ENCODE measurements at regions not wholly inside any gene's neighbourhood (a gene's known extent, or its start where the extent isn't known, plus 50 kb on each side); places are given as distances from the start of the nearest gene placed in this dataset.
"Not testable (repeated sequence)": the region's sequence is repeated elsewhere in the genome, so short reads cannot be mapped to it uniquely, and the experiment has no call there.

GRCh38 chr14:44788612-44789011 lies 173.1 kb downstream of the KLHL28 start:
- FAIRE-seq, result no peak
- DNase-seq (ENCODE audit: low spot score), result no peak

- DNase-seq (ENCODE audit: low spot score) (no peak), FAIRE-seq (no peak)
These were observed 176.7 kb downstream of the KLHL28 start for GRCh38 chr14:44785096-44785495.

- DNase-seq (ENCODE audit: low spot score) (no peak), FAIRE-seq (no peak)
These were observed 177.8 kb downstream of the KLHL28 start for GRCh38 chr14:44783901-44784300.

GRCh38 chr14:44782775-44783238 lies 178.9 kb downstream of the KLHL28 start:
- DNase-seq (ENCODE audit: low spot score), result peak; percentile 46
- peak; percentile 74 for FAIRE-seq

GRCh38 chr14:44780989-44781388 lies 180.8 kb downstream of the KLHL28 start:
- FAIRE-seq (no peak), DNase-seq (ENCODE audit: low spot score) (no peak)

- FAIRE-seq (no peak), DNase-seq (ENCODE audit: low spot score) (peak; percentile 23)
These were observed 183.1 kb downstream of the KLHL28 start for GRCh38 chr14:44778604-44779003.

GRCh38 chr14:44777584-44777983 lies 184.2 kb downstream of the KLHL28 start:
- DNase-seq (ENCODE audit: low spot score), result no peak
- no peak for FAIRE-seq

- DNase-seq (ENCODE audit: low spot score) (no peak), FAIRE-seq (no peak)
These were observed 186.5 kb downstream of the KLHL28 start for GRCh38 chr14:44775248-44775647.

- DNase-seq (ENCODE audit: low spot score), result no peak
- no peak for FAIRE-seq
These were observed 187.4 kb downstream of the KLHL28 start for GRCh38 chr14:44774396-44774795.

GRCh38 chr14:44771496-44771895 lies 190.3 kb downstream of the KLHL28 start:
- FAIRE-seq, result no peak
- no peak for DNase-seq (ENCODE audit: low spot score)

- FAIRE-seq (no peak), DNase-seq (ENCODE audit: low spot score) (no peak)
These were observed 191.5 kb downstream of the KLHL28 start for GRCh38 chr14:44770201-44770600.

- no peak for FAIRE-seq
- DNase-seq (ENCODE audit: low spot score), result no peak
These were observed 192.8 kb downstream of the KLHL28 start for GRCh38 chr14:44768935-44769334.

GRCh38 chr14:44767646-44768173 lies 194.0 kb downstream of the KLHL28 start:
- DNase-seq (ENCODE audit: low spot score) (no peak), FAIRE-seq (no peak)

- DNase-seq (ENCODE audit: low spot score) (no peak), FAIRE-seq (no peak)
These were observed 195.5 kb downstream of the KLHL28 start for GRCh38 chr14:44766285-44766684.

- FAIRE-seq (no peak), DNase-seq (ENCODE audit: low spot score) (no peak)
These were observed 198.4 kb downstream of the KLHL28 start for GRCh38 chr14:44763356-44763755.

- DNase-seq (ENCODE audit: low spot score), result no peak
- no peak for FAIRE-seq
These were observed 202.5 kb downstream of the KLHL28 start for GRCh38 chr14:44759277-44759676.

- FAIRE-seq, result no peak
- DNase-seq (ENCODE audit: low spot score), result no peak
These were observed 205.2 kb downstream of the KLHL28 start for GRCh38 chr14:44756554-44756953.

- DNase-seq (ENCODE audit: low spot score) (no peak), FAIRE-seq (no peak)
These were observed 216.4 kb downstream of the KLHL28 start for GRCh38 chr14:44745371-44745770.

GRCh38 chr14:44742202-44742601 lies 219.5 kb downstream of the KLHL28 start:
- FAIRE-seq, result no peak
- DNase-seq (ENCODE audit: low spot score), result no peak

- DNase-seq (ENCODE audit: low spot score), result no peak
- no peak for FAIRE-seq
These were observed 220.3 kb downstream of the KLHL28 start for GRCh38 chr14:44741431-44741830.

- DNase-seq (ENCODE audit: low spot score) (peak; percentile 4), FAIRE-seq (no peak)
These were observed 225.4 kb downstream of the KLHL28 start for GRCh38 chr14:44736326-44736725.

- DNase-seq (ENCODE audit: low spot score), result no peak
These were observed 225.1 kb upstream of the FSCB start for GRCh38 chr14:44732144-44732543.

GRCh38 chr14:44730860-44731259 lies 223.8 kb upstream of the FSCB start:
- DNase-seq (ENCODE audit: low spot score), result no peak

More at GRCh38 chr14:44732144-44732543, 225.1 kb upstream of the FSCB start:
- FAIRE-seq, result no peak

GRCh38 chr14:44721395-44721794 lies 214.3 kb upstream of the FSCB start:
- DNase-seq (ENCODE audit: low spot score); FAIRE-seq: not testable (repeated sequence)

More at GRCh38 chr14:44730860-44731259, 223.8 kb upstream of the FSCB start:
- no peak for FAIRE-seq
